HepG2 (cell line): ENCODE measurements at regions not wholly inside any gene's neighbourhood (a gene's known extent, or its start where the extent isn't known, plus 50 kb on each side); places are given as distances from the start of the nearest gene placed in this dataset.

Experiments used
- ATAC-seq: fragments of 200-7000 bp; cut with Tn5 transposase; 3 replicates; pipeline ENCODE4 v1.9.1; 2020; ENCODE audit warnings: mild to moderate bottlenecking, moderate library complexity
- BruUV-seq: library from RNA; stranded (reverse); fragments of 400-500 nt; replicated peaks from 2 replicates; lab custom pipeline; 2021; lab: Mats Ljungman, UMichigan
- CTCF ChIA-PET: fragments of 300-600 bp; formaldehyde crosslinking; extraction: SDS; loops from one replicate; lab custom pipeline; 2021; ENCODE audit warnings: low total read pairs, inconsistent platforms, low intra/inter-chr PET ratio; lab: Yijun Ruan, JAX
- POLR2A ChIA-PET: fragments of 350-600 bp; sonication (Branson Sonifier 250); formaldehyde crosslinking; loops from one replicate; lab custom pipeline; 2020; ENCODE audit warnings: antibody characterized with exemption, inconsistent platforms; lab: Yijun Ruan, JAX
- DNase-seq: peaks from one replicate; pipeline ENCODE4 v3.0.0-alpha.2; 2015; ENCODE audit warnings: low spot score
- FAIRE-seq: peaks from 3 replicates; lab custom pipeline; 2011; peaks lifted over from hg19 to GRCh38; lab: Jason Lieb, UNC
- H2AFZ ChIP-seq: one replicate; pipeline ENCODE4 v1.6.1; 2011; ENCODE audit warnings: low read length, inconsistent platforms
- H3K27ac ChIP-seq: fragments of 300-600 bp; 3 replicates; pipeline ENCODE4 v1.8.0; 2011; ENCODE audit warnings: mixed run types, mild to moderate bottlenecking, mixed read lengths, low read length, inconsistent platforms; ENCODE audit not compliant: insufficient read depth; ENCODE audit errors: extremely low read length
- H3K27me3 ChIP-seq, 2 experiments: fragments of 200-600 bp in 1 of 2; 2 replicates in 1 of 2; 3 replicates in 1 of 2; pipeline versions ENCODE4 v1.6.0 to v1.8.0; 2011; ENCODE audit warnings: low read length in 2 of 2, mild to moderate bottlenecking in 2 of 2, moderate library complexity in 2 of 2, inconsistent platforms in 1 of 2; ENCODE audit not compliant: insufficient read depth in 2 of 2, control insufficient read depth in 1 of 2
- H3K36me3 ChIP-seq, 2 experiments: fragments of 200-600 bp in 1 of 2; replicated peaks in 1 of 2; 2 replicates in 1 of 2; 3 replicates in 1 of 2; pipeline versions ENCODE4 v1.5.1 to v1.8.0; 2011; ENCODE audit warnings: low read length in 2 of 2, inconsistent platforms in 1 of 2; ENCODE audit not compliant: insufficient read depth in 2 of 2, control insufficient read depth in 1 of 2
- H3K4me1 ChIP-seq: 2 replicates; pipeline ENCODE4 v1.5.1; 2012; ENCODE audit warnings: low read length, inconsistent platforms; ENCODE audit not compliant: insufficient read depth
- H3K4me2 ChIP-seq: 2 replicates; pipeline ENCODE4 v1.6.0; 2011; ENCODE audit warnings: low read depth, low read length, inconsistent platforms
- H3K4me3 ChIP-seq, 3 experiments: fragments of 200-600 bp in 1 of 3; sonication (generic), shearing (Covaris generic) in 1 of 3; replicated peaks in 1 of 3; 2 replicates each; pipeline ENCODE4 v1.5.1; 2011 to 2016; ENCODE audit warnings: low read length in 3 of 3, inconsistent platforms in 2 of 3, low read depth in 2 of 3, mild to moderate bottlenecking in 2 of 3, control low read depth in 1 of 3, mixed read lengths in 1 of 3; ENCODE audit not compliant: insufficient read depth in 1 of 3
- H3K79me2 ChIP-seq: one replicate; pipeline ENCODE4 v1.6.1; 2011; ENCODE audit warnings: low read length, inconsistent platforms; ENCODE audit not compliant: insufficient read depth
- H3K9ac ChIP-seq: 2 replicates; pipeline ENCODE4 v1.6.0; 2011; ENCODE audit warnings: mild to moderate bottlenecking, low read depth, low read length, inconsistent platforms; ENCODE audit not compliant: insufficient read depth
- H3K9me3 ChIP-seq: 2 replicates; pipeline ENCODE4 v1.5.1; 2012; ENCODE audit warnings: mild to moderate bottlenecking, low read length
- H4K20me1 ChIP-seq: 2 replicates; pipeline ENCODE4 v1.6.0; 2011; ENCODE audit warnings: inconsistent platforms, mild to moderate bottlenecking, low read length, moderate library complexity; ENCODE audit not compliant: insufficient read depth
- ATF7-NPFF ChIP-seq: sonication (generic); formaldehyde crosslinking; IDR thresholded peaks from 2 replicates; pipeline ENCODE4 v1.8.1; 2023; ENCODE audit warnings: mild to moderate bottlenecking, low read depth, missing genetic modification reagents, moderate library complexity
- SOX6 ChIP-seq, 2 experiments: fragments of 450-650 bp in 1 of 2; sonication (generic) in 1 of 2; formaldehyde crosslinking in 1 of 2; IDR thresholded peaks; 2 replicates each; pipeline versions ENCODE4 v1.4.0 to v1.6.1; 2017 to 2020; ENCODE audit warnings: antibody characterized with exemption in 1 of 2, mild to moderate bottlenecking in 1 of 2, missing genetic modification reagents in 1 of 2
- ZFP82 ChIP-seq: sonication (generic); formaldehyde crosslinking; IDR thresholded peaks from 2 replicates; pipeline ENCODE4 v1.5.1; 2020; ENCODE audit warnings: mild to moderate bottlenecking, missing genetic modification reagents, borderline replicate concordance
- ZNF335 ChIP-seq: sonication (generic); formaldehyde crosslinking; IDR thresholded peaks from 2 replicates; pipeline ENCODE4 v1.4.0; 2020; ENCODE audit warnings: missing genetic modification reagents
- WGBS: methylation state at CpG from one replicate; pipeline ENCODE4 v1.1.6; 2017; ENCODE audit warnings: low lambda C conversion rate; 5-methylcytosine and 5-hydroxymethylcytosine counted together
- in situ Hi-C: cut with HindIII; loops from 2 replicates; pipeline ENCODE4 v1.10.0; 2017; ENCODE audit warnings: low pct_unique_long_range_greater_than_20kb; ENCODE audit not compliant: extremely low pct_ligation_motif_present
- intact Hi-C: fragments of 100-400 bp; cut with micrococcal nuclease; formaldehyde crosslinking; loops from one replicate; pipeline ENCODE4 v1.10.0; 2022; ENCODE audit not compliant: unreplicated experiment
- TF ChIP-seq, protein P1 (sequence below): sonication (generic); formaldehyde crosslinking; IDR thresholded peaks from 2 replicates; pipeline ENCODE4 v1.5.1; 2020; ENCODE audit warnings: missing genetic modification reagents, mild to moderate bottlenecking, borderline replicate concordance

DNA sequence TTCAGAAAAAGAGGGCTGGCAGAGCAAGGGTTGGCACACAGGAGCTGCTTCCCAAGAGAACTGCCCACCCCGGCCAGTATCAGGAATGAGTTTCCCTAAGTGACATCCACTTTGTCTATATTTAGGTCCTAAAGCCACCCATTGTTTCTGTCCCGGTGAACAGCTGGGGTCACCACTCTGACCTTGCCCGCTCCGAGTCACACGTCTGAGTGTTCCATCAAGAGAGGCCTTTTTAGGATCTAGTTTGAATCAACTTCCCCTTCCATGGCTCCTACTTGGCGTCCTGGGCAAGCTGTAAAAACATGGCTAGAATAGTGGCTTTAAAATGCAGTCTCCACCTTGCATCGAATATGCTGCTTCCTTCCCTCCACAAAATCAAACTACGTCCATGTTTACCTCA lies 109.6 kb upstream of the ARHGEF3 start:
- WGBS, result 89% methylated on average over 8 of the region's 8 CpGs
- H3K9ac ChIP-seq, result no peak overlapping the region
- TF ChIP-seq ZNF335, result no peak
- TF ChIP-seq, all 625 proteins: peak for 0
- ATAC-seq (no peak), DNase-seq (no peak), FAIRE-seq (no peak)
- Histone ChIP-seq H2AFZ (no peak overlapping the region), H3K79me2 (no peaks in the 10 kb centered on the region), H3K4me3 (no peak overlapping the region), H3K4me2 (no peak overlapping the region), H3K27ac (no peak overlapping the region), H4K20me1 (no peaks in the 10 kb centered on the region), H3K27me3 (no peaks in the 10 kb centered on the region), H3K36me3 (no peaks in the 10 kb centered on the region), H3K4me1 (no peaks in the 10 kb centered on the region), H3K9me3 (no peaks in the 10 kb centered on the region)
- BruUV-seq, result no TSS peak
- in situ Hi-C loops, result no loop called here
- CTCF ChIA-PET, result no interaction called here
- intact Hi-C loops, result no loop called here
- POLR2A ChIA-PET, result no interaction called here

GRCh38 chr3:56909349-56909748 lies 107.6 kb upstream of the ARHGEF3 start:
- H3K4me2 ChIP-seq, result no peak overlapping the region
- no peaks in the 10 kb centered on the region for H3K9me3 ChIP-seq
- no peak overlapping the region for H2AFZ ChIP-seq
- WGBS, result 95% methylated on average over 6 of the region's 6 CpGs
- TF ChIP-seq ATF7-NPFF (CRISPR knock-in tag), result no peak
- TF ChIP-seq, protein P1, sequence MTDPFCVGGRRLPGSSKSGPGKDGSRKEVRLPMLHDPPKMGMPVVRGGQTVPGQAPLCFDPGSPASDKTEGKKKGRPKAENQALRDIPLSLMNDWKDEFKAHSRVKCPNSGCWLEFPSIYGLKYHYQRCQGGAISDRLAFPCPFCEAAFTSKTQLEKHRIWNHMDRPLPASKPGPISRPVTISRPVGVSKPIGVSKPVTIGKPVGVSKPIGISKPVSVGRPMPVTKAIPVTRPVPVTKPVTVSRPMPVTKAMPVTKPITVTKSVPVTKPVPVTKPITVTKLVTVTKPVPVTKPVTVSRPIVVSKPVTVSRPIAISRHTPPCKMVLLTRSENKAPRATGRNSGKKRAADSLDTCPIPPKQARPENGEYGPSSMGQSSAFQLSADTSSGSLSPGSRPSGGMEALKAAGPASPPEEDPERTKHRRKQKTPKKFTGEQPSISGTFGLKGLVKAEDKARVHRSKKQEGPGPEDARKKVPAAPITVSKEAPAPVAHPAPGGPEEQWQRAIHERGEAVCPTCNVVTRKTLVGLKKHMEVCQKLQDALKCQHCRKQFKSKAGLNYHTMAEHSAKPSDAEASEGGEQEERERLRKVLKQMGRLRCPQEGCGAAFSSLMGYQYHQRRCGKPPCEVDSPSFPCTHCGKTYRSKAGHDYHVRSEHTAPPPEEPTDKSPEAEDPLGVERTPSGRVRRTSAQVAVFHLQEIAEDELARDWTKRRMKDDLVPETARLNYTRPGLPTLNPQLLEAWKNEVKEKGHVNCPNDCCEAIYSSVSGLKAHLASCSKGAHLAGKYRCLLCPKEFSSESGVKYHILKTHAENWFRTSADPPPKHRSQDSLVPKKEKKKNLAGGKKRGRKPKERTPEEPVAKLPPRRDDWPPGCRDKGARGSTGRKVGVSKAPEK, result no peak
- TF ChIP-seq ZFP82 (CRISPR knock-in tag), result no peak
- no peak for TF ChIP-seq SOX6 (IDR thresholded peaks at IDR 0.05)
- no peak for TF ChIP-seq SOX6 (CRISPR knock-in tag; IDR thresholded peaks at IDR 0.05)
- no peaks in the 10 kb centered on the region for H3K4me1 ChIP-seq
- BruUV-seq, result no TSS peak
- DNase-seq, result no peak
- intact Hi-C loops, result no loop called here
- H3K9ac ChIP-seq, result no peak overlapping the region
- H3K36me3 ChIP-seq, result no peaks in the 10 kb centered on the region
- H3K27me3 ChIP-seq, result no peaks in the 10 kb centered on the region
- H3K4me3 ChIP-seq, result no peak overlapping the region
- no peaks in the 10 kb centered on the region for H3K79me2 ChIP-seq
- in situ Hi-C loops, result no loop called here
- FAIRE-seq, result no peak
- POLR2A ChIA-PET, result no interaction called here
- H4K20me1 ChIP-seq, result no peaks in the 10 kb centered on the region
- CTCF ChIA-PET, result no interaction called here
- H3K27ac ChIP-seq, result no peak overlapping the region
- ATAC-seq, result no peak
